HT1080 (cell line): ENCODE measurements at regions not wholly inside any gene's neighbourhood (a gene's known extent, or its start where the extent isn't known, plus 50 kb on each side); places are given as distances from the start of the nearest gene placed in this dataset.
"Not testable (repeated sequence)": the region's sequence is repeated elsewhere in the genome, so short reads cannot be mapped to it uniquely, and the experiment has no call there.

Source experiments
- DNase-seq: peaks from one replicate; pipeline ENCODE4 v3.0.0-alpha.2; 2015; ENCODE audit warnings: low read depth

DNA sequence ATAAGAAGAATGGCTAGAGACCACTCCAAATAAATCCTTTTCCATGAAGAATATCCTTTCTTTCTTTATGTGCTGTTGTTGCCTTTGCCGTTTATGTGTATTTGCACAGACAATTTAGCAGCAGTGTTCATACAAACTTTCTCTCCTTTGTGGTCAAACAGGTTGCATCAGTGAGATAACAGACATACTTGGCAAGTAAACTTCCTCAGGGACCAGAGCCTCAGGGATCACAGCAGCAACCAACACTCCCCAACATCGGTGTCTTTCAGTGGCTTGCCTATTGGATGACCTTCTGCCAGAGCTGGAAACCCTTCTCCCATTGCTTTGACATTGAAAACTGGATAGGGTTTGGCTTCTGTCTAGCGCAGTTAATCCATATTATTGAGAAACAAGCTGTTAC lies 252.2 kb downstream of the BTG1 start:
- no peak for DNase-seq

DNA sequence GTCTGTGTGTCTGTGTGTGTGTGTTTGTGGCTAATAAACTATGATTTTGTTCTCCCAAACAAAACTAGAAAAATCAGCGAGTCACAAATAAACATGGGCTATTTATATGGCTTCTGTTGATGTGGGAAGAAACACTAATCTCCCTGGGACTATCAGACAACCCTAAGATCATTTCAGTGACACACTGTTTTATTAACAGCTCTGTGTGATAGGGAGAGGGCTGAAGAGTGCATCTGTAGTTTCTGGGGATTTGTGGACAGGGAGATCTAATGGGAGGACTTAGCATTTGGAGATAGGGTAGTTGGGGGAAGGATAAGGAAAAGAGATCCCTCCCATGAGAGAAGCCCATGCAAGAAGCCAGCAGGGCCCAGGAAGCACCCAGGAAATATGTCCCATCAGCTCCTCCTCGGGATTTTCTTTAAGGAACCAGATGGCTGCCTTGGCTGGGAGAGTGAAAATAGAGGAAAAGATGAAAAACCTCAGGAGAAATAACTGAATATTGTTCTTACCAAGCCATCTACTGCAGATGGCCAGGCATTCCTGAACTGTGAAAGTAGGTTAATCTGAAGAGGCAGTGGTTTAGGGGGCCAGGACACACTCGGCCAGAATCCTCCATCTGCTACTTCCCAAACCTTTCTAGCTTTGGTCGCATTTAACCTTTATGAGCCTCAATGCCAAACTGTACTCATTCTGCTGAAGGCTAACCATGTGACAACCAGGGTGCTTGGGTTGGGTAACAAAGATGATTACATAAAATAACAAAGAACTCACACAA lies 253.4 kb downstream of the BTG1 start:
- DNase-seq, result no peak

DNA sequence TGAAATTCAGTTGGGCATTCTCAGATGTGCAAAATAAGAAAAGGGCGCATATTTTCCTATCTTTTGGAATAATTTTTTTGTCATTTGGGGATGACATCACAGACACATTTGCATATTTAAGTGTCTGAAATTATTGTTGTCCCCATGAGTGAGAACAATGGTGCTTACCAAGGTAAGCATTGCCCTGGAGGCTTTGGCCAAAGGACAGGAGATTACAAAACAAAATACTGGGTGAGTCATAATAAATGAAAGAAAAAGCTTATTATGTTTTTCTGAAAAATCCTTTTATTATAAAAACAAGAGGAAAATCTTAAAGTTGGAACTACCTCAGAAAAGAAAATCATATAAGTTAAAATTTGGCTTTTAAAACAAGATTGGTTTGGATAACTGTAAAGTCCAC lies 254.9 kb downstream of the BTG1 start:
- no peak for DNase-seq

DNA sequence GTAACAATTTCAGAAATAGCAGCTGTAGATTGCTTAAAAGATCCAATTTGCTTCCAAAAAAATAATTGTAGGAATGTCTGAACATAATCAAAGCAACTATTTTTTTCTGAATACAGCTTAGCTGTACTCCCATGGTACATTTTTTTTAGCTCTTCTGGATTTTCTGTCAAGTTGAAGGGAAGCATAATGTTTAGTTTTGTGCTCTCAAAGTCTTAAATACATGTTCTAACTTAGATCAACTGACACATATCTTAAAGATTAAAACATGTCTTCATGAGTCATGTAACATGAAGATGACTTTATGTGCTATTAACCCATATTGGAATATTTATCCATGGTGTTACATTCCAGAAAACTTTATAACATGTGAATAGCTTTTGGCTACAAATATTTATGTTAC lies 255.7 kb downstream of the BTG1 start:
- DNase-seq, result no peak

DNA sequence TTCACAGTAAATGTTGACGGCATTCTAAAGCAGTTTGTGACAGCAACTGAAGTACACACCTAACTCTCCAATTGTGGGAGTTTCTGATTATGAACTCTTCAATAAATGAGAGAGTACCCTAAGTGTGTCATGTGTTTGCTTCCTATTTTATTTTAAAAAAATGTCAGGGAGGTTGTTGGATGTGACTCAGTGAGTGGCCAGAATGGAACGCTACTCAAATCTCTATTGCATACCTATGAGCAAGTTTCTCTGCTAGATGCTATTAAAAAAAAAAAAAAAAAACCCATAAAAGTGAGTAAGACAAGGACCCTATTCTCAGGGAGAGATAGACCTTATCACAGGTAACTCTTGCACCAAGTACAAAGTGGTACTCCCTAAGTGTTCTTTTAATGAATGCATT lies 256.6 kb downstream of the BTG1 start:
- no peak for DNase-seq

DNA sequence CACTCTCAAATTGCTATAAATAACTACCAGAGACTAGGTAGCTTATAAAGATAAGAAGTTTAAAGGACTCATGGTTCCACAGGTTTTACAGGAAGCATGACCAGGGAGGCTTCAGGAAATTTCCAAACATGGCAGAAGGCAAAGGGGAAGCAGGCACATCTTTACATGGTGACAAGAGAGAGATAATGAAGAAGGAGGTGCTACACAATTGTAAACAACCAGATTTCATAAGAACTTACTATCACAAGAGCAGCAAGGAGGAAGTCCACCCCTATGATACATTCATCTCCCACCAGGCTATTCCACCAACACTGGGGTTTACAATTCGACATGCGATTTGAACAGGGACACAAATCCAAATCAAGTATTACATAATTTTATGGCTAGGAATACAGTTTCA lies 257.7 kb downstream of the BTG1 start:
- no peak for DNase-seq

DNA sequence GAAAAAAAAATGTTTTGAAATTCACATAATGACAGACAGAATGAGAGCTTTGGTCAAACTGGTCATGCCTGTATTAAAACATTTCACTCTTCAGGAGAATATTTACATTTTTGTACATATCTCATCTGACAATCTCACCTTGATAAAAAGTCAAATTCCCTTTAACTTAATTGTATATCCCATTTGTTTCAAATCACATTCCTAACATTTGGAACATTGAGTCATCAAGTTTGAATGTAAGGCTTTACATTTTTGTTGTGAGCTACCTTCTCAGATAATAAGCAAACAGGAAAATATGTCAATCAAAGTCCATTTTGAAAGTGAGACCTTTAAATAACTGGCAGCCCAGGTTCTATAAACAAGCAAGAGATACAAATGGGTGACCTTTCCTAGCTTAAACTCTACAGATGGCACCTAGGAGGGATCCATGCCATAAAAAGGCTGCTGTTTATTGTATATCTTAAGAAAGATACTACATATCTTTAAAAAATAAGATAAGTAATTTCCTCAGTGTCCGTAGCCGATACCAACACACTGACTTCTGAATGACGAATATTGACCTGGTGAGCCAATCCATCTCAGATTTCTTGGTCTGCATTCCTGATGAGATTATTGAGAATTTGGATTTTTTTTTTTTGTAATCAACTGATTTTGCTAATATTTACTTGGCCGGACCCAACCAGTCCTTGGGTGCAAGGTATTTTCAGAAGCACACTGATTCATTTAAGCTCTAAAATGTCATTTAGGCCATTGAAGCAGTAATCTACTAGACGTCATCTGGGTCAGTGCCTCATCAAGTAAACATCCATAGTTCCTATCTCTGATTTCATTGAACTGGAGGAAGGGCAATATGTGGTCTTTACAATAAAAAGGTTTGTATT lies 259.6 kb downstream of the BTG1 start:
- DNase-seq, result no peak

DNA sequence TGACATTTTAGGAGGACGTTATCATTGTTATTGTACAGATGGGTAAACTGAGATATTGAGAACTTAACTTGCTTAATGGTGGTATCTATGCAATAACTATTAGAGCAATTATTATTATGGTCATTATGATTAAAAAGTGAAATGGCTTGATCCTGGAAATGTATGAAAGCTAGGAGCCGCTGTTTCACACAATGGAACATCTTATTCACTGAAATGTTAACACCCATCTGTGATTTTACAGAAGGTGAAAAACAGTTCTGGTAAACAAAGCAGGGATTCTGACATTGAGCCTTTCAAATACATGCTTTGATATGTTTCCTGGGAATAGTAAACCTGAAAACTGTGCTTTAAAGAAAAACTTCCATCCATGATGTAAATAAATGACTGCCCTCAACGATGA lies 261.4 kb downstream of the BTG1 start:
- no peak for DNase-seq

DNA sequence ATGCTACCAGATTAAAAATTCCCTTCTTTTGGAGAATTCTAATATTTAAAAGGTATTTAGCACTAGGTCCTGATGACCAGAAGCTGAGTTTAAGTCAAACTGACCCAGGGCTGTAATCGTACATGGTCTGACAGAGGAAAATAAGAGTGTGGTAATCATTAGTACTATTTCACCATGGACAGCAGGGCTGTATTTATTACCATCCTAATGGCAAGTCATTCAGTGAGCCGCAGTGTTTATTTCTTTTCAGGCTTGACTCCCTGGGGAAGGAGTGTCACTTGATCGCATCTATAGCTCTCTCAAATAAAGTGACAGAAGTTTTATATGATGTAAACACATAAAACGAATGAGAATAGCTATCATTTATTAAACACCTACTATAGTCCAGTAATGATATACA lies 261.8 kb downstream of the BTG1 start:
- DNase-seq, result no peak

DNA sequence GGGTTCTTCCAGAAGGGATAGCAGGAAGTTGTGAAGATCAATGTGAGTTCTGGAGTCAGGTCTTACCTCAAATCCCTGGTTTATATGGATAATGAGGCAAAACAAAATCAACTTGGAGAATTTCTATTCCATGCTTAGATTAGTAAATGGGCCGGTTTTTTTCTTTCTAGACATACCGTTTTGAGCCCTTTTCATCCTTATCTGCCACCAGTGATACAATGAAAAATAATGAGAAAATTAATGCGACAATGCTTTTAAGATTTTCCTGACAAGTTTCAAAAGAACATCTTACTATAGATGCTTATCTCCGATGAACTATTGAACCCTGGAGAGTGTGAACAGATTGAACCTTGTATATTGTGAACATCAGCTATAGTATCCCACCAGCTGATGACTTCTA lies 262.7 kb downstream of the BTG1 start:
- no peak for DNase-seq

DNA sequence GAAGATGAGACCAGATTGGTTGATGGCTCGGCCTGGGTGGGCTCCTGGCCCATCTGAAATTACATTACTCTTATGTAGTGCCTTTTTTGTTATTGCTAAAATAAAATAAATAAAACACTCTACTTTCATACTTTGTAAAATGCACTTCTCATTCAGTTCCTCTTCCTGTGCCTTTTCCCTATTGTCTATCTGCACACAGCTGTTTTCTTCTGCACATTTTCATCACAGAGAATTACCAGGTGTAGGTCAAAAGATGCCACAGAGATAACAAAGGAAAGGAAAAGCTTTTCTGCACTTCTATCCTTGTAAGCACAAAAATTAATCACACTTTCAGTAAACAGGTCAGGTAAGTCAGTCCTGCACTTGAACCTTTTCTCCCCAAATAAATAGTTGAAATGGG lies 265.1 kb downstream of the BTG1 start:
- DNase-seq, result no peak

DNA sequence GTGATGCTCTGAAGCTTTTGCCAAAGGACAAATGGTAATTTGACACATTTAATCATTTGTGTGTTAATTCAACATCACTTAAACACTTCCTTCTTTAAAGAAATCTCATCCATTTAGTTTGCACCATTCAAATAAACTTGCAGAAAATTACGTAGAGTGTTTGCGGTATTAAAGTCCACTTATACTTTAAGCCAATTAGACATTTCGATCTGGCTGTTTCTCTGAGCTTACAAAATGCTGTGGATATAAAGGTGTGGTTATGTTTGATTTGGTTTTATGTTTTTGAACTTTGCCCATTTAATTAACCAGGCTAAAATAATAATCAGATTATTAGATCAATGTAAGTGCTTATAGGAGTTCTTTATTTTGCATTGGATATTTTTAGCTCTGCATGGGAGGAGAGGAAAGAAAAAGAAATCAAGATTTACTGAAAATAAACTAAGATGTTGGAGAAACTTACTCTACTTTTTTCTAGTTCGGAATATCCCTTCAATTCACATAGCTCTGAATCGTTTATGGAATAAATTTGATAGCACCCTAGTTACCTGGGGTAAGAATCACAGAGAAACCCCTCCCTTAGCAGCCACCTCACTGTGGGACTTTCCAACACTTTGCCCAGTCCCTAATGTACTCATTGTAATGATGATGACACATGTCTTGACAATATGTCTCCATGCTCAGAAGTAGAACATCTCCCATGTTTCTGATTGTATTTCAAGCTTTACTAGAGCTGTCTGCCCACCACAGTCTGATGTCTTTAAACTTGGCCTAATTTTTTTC lies 268.0 kb downstream of the BTG1 start:
- DNase-seq, result no peak

DNA sequence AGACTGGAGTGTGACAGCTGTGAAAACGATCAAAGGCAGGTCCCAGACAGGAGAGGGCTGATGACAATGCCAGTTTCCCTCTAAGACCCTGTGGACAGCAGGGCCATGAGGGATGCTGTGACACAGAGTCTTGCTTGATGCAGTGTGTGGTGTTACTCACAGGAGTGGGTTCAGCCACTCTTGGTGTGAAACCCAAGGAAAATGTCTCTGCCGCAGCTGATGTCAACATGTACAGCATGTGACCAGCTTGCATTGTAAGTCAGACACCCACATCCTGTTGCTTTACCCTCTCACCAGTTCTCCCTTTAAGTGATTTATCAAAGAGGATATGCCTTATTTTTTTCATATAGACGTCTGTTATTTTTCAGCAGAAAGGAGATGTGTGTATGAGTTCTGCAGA lies 268.6 kb downstream of the BTG1 start:
- peak; percentile 69 for DNase-seq

DNA sequence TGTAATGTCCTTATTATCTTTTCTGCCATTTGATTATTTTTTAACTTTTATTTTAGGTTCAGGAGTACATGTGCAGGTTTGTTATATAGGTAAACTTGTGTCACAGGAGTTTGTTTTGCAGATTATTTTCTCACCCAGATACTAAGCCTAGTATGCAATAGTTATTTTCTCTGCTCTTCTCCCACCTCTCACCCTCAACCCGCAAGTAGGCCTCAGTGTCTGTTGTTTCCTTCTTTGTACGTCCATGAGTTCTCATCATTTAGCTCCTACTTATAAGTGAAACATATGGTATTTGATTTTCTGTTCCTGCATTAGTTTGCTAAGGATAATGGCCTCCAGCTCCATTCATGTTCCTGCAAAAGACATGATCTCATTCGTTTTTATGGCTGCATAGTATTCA lies 270.0 kb downstream of the BTG1 start:
- not testable (repeated sequence) for DNase-seq

DNA sequence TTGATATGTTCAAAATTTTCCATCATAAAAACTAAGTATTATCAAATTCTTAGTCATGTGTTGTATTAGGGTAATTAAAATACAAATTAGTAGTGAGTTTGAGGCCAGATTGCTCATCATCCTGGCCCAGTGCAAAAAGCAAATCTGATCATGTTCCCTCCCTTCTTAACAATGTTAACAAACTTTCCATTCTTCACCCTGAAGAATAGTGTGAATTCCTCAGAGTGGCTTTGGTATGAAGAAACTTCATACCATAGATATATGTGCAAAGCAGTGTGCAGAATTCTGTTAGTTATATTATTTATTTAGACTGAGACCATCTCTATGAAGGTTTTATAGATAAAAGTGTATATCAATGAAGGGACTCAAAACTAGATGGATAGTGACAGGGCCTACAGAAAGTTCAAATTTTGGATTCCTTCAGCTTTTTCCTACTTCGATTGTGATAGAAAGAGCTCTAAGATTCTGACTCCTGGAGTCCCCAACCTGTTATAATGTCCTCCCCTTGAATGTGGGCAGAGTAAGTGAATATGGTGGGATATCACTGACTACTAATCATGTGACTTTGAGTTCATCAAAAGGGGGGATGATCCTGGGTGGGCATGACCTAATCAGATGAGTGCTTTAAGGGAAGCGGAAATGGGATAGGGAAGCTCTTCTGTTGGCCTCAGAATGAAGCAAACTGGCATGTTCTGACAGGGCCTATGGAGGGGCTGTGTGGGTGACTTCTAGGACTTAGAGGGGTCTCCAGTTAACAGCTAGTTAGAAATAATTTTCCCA lies 271.4 kb downstream of the BTG1 start:
- DNase-seq, result no peak

DNA sequence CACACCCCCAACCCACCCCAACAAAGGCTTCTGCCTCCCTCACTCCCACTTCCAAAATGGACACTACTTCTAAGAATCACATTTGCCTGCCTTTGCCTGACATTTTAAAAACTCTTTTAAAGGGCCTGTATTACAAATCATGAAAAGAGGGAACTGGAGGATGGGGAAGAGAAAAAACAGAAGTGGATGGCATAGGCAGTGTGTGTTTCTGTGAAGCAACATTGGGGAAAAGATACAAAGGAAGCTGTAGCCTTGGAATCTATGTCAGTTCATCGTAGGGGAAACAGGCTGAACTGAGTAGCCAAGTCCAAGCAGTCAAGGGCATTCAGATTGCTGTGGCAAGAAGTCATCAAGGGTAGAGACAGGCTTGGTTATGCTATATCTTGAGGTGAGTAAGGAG lies 273.9 kb downstream of the BTG1 start:
- DNase-seq, result no peak

DNA sequence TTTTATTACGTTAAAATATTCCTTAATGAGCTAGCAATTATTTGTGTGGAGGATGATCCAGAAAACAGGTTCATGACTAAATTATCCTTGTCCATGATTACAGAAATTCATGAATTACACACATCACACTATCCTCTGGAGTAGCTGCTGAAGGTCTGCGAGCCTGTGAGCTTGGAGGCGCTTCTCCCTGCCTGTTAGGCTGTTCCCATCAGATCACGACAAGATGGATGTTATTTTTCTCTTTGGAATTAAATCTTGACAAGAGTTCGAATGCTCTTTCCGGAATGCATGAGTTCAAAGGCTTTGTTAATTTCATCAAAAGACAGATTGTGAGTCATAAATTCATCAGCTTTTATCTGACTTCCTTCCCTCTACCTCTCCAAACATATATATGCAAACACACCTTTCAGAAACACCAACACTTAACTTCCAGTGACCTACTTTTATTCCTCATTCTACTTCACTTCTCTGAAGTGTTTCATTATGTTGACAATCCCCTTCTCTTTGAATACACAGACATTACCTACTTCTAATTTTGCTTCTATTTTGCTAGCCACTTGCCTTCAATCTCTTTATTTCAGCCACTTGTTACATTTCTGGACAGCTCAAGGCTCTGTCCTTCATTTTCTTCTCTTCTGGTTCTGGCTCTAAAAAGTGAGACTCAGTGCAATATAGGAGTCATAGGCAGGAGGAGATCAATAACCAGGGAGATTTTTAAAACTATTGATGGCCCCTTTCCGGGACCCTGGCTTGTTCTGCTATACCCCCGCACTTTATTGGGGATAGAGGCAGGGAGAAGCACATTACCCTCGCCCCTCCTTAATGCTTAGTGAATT lies 274.6 kb downstream of the BTG1 start:
- DNase-seq, result no peak

DNA sequence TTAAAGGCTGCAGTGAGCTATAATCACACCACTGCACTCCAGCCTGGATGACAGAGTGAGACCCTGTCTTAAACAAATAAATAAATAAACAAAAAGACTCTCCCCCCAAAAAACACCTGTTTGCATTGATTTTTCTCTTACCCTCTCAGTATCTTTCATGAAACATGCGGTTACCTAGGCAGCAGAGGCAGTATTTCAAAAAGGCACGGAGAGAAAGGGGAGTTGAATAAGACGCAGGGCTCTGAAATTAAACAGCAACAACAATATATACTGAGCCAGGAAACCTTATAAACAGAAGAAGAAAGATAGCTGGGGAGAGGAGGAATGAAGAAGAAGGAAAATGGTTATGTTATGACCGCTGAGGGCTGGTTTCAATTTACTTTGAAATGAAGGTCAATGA lies 277.6 kb downstream of the BTG1 start:
- no peak for DNase-seq

DNA sequence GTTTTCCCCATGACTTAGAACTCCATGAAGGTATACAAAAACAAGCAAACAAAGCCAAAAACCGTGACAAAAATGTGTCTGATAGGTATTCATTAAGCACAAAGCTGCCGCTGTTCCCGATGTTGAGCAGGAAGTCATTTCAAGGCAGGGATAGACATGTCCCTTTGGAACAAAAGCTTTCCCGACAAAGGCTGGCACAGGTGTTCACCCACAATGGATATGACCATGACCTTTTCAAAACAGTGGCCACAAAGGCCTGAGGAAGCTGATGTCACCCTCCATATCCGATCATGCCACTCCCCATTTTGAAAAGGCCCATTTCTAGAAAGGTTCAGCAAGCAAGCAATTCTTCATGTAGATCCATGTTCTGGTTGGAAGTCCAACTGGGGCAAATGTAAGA lies 279.1 kb downstream of the BTG1 start:
- DNase-seq, result no peak

DNA sequence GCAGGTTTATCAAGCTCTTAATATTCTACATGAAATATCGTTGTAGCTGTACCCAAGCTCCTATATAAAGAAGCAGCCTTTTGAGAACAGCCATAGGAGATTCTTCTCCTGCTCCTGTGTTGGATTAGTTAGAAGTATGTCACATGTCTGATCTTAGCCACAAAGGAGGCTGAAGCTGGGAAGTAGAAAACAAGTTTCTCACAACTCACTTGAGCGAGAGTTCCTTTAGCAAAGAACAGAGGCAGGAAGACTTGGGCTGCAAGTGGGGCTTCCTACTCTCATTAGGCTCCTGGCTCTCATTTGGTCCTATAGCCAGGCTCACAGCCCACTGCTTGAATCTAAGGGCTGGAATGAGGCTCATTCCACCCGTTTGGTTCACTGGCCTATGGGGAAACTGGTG lies 281.9 kb downstream of the BTG1 start:
- DNase-seq, result no peak
